ENCODE measurements at regions not wholly inside any gene's neighbourhood (a gene's known extent, or its start where the extent isn't known, plus 50 kb on each side); places are given as distances from the start of the nearest gene placed in this dataset. TPM values are rescaled to one million over a fixed set of nuclear protein-coding genes. Genes with fewer than 3 reads are reported as not detected.

DNA sequence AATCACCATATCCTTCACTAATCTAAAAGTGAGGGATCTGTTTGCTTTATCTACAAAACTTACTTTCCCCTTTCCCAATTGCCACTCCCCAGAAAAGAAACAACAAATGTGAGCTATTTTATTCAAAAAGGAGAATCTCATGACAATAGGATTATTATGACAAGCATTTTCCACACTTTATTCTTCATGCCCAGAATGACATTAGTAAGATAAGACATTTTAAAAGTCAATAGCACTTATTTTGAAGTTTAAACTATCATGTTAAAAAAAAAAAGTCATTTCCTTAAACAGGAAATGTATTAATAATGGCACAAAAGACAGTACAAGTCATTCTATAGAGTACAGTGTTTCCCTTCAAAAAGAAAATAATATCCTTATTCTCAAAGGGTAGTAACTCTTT, 58.8 kb upstream of the HNRNPA3 start:
- H3K23ac ChIP-seq (ENCODE audit: low read length): no peak overlapping the region
- DNase-seq: no peak
- no peaks in the 10 kb centered on the region for H3K36me3 ChIP-seq (ENCODE audit: control insufficient read depth, insufficient read depth, low read length)
- H3K18ac ChIP-seq (ENCODE audit: low read length): no peak overlapping the region
- no peak overlapping the region for H3K4me3 ChIP-seq (ENCODE audit: low read length)
- no peak overlapping the region for H4K8ac ChIP-seq (ENCODE audit: low read depth, low read length)
- no peak overlapping the region for H3K56ac ChIP-seq (ENCODE audit: low read length)
- H3K79me2 ChIP-seq (ENCODE audit: control insufficient read depth, insufficient read depth, low read length): no peaks in the 10 kb centered on the region
- H3K9ac ChIP-seq (ENCODE audit: low read length): no peak overlapping the region
- H3K4me2 ChIP-seq (ENCODE audit: low read length): no peak overlapping the region
- H3K27me3 ChIP-seq (ENCODE audit: insufficient read depth, low read length, poor library complexity): no peaks in the 10 kb centered on the region
- no peak overlapping the region for H4K5ac ChIP-seq (ENCODE audit: low read length)
- H2BK5ac ChIP-seq (ENCODE audit: low read length): no peak overlapping the region
- H3K27ac ChIP-seq (ENCODE audit: low read depth, low read length): no peak overlapping the region
- no peak overlapping the region for H2BK15ac ChIP-seq (replicated peaks; ENCODE audit: low read depth)
- no peaks in the 10 kb centered on the region for H3K79me1 ChIP-seq (ENCODE audit: low read length)
- H2BK120ac ChIP-seq (ENCODE audit: low read depth, low read length): no peak overlapping the region
- no peak overlapping the region for H3K4ac ChIP-seq (ENCODE audit: low read depth, low read length)
- H3K4me1 ChIP-seq (ENCODE audit: control insufficient read depth, low read depth, low read length): no peaks in the 10 kb centered on the region
- H2AK5ac ChIP-seq (ENCODE audit: low read length): no peak overlapping the region

DNA sequence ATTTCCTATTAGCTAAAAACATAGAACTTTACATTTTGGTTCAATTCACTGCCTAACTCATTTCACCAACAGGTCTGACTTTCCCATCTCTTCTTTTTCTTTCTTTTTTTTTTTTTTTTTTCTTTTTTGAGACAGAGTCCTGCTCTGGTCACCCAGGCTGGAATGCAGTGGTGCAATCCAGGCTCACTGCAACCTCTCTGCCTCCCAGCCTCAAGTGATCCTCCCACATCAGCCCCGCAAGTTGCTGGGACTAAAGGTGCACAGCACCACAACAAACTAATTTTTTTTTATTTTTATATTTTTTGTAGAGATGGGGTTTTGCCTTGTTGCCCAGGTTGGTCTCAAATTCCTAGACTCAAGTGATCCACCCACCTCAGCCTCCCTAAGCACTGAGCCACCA, 57.8 kb upstream of the HNRNPA3 start:
- WGBS (ENCODE audit: extremely low coverage, insufficient coverage, low lambda C conversion rate): no CpG with 5 or more reads among the region's 1 CpG
- H2BK120ac ChIP-seq (ENCODE audit: low read depth, low read length): no peak overlapping the region

DNA sequence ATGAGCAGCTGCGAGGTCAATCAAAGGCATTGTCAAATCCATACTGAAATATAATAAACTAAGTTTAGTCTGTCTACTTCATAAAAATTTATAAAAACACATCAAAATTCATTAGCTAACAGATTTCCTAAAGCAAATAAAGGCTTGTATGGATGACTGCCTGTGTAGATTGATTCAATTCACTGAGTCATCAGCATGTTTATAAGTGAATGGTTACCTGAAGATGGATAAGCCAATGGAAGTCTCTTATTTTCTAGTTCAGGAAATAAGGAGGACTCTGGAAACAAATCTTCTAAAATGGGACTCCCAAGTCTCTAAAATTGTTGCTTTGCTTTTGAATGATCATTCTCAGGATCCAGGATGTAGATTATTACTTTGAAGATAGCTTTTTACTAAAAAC, 57.0 kb upstream of the HNRNPA3 start:
- no peak overlapping the region for H4K8ac ChIP-seq (ENCODE audit: low read depth, low read length)
- no peaks in the 10 kb centered on the region for H3K27me3 ChIP-seq (ENCODE audit: insufficient read depth, low read length, poor library complexity)
- H2BK120ac ChIP-seq (ENCODE audit: low read depth, low read length): no peak overlapping the region
- no peak overlapping the region for H2BK5ac ChIP-seq (ENCODE audit: low read length)
- H2AK5ac ChIP-seq (ENCODE audit: low read length): no peak overlapping the region
- H3K36me3 ChIP-seq (ENCODE audit: control insufficient read depth, insufficient read depth, low read length): no peaks in the 10 kb centered on the region
- no peak for DNase-seq
- H3K4me2 ChIP-seq (ENCODE audit: low read length): no peak overlapping the region
- no peak overlapping the region for H3K9ac ChIP-seq (ENCODE audit: low read length)
- no peak overlapping the region for H3K4me3 ChIP-seq (ENCODE audit: low read length)
- no peak overlapping the region for H3K23ac ChIP-seq (ENCODE audit: low read length)
- no peaks in the 10 kb centered on the region for H3K4me1 ChIP-seq (ENCODE audit: control insufficient read depth, low read depth, low read length)
- WGBS (ENCODE audit: extremely low coverage, insufficient coverage, low lambda C conversion rate): no CpG with 5 or more reads among the region's 1 CpG
- no peak overlapping the region for H2BK15ac ChIP-seq (replicated peaks; ENCODE audit: low read depth)
- no peak overlapping the region for H3K27ac ChIP-seq (ENCODE audit: low read depth, low read length)
- no peak overlapping the region for H4K5ac ChIP-seq (ENCODE audit: low read length)
- H3K79me1 ChIP-seq (ENCODE audit: low read length): no peaks in the 10 kb centered on the region
- no peak overlapping the region for H3K56ac ChIP-seq (ENCODE audit: low read length)
- no peak overlapping the region for H3K18ac ChIP-seq (ENCODE audit: low read length)
- no peaks in the 10 kb centered on the region for H3K79me2 ChIP-seq (ENCODE audit: control insufficient read depth, insufficient read depth, low read length)
- H3K4ac ChIP-seq (ENCODE audit: low read depth, low read length): no peak overlapping the region

More for the DNA sequence above, 57.8 kb upstream of the HNRNPA3 start:
- H4K5ac ChIP-seq (ENCODE audit: low read length): no peak overlapping the region
- no peak overlapping the region for H3K56ac ChIP-seq (ENCODE audit: low read length)
- no peak overlapping the region for H3K4ac ChIP-seq (ENCODE audit: low read depth, low read length)
- no peaks in the 10 kb centered on the region for H3K36me3 ChIP-seq (ENCODE audit: control insufficient read depth, insufficient read depth, low read length)
- H3K79me2 ChIP-seq (ENCODE audit: control insufficient read depth, insufficient read depth, low read length): no peaks in the 10 kb centered on the region
- H3K4me2 ChIP-seq (ENCODE audit: low read length): no peak overlapping the region
- H4K8ac ChIP-seq (ENCODE audit: low read depth, low read length): no peak overlapping the region
- H3K79me1 ChIP-seq (ENCODE audit: low read length): no peaks in the 10 kb centered on the region
- H3K9ac ChIP-seq (ENCODE audit: low read length): no peak overlapping the region
- H3K27me3 ChIP-seq (ENCODE audit: insufficient read depth, low read length, poor library complexity): no peaks in the 10 kb centered on the region
- H3K18ac ChIP-seq (ENCODE audit: low read length): no peak overlapping the region
- H2BK5ac ChIP-seq (ENCODE audit: low read length): no peak overlapping the region
- no peak overlapping the region for H2AK5ac ChIP-seq (ENCODE audit: low read length)
- no peak overlapping the region for H3K4me3 ChIP-seq (ENCODE audit: low read length)
- H2BK15ac ChIP-seq (replicated peaks; ENCODE audit: low read depth): no peak overlapping the region
- no peak overlapping the region for H3K27ac ChIP-seq (ENCODE audit: low read depth, low read length)
- no peak overlapping the region for H3K23ac ChIP-seq (ENCODE audit: low read length)
- no peaks in the 10 kb centered on the region for H3K4me1 ChIP-seq (ENCODE audit: control insufficient read depth, low read depth, low read length)
- DNase-seq: no peak

DNA sequence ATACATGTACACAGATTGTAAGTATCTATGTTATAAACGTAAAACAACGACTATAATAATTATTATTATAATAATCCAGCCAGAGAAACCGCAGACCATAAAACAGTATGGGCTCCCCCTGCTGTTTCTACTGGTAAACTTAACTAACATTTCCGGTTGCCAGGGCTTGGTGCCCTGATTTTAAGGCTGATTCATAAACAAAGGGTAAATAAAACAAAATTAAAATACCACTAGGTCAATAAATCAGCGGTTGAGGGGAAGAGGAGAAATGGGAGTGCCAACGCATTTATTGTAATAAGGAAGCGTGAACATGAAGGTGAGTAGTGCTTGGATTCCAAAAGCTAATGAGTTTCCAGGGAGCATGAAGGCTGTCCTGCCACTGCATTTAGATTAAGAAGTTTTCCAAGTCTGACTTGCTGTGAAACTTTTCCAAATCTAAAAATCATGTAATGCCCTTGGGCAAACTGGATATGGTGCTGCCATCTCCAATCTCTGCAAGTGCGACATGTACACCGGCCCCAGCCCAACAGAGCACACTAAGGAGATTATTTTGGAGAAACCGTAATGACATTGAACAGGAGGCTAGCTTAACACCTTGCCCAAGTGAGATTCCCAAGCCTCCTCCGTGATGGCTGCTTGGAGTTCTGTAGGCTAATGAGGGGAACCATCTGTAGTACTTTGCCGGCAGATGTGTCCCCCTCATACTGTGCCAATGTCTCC, 50.7 kb upstream of the HNRNPA3 start:
- Histone ChIP-seq H3K4me1 (ENCODE audit: control insufficient read depth, low read depth, low read length) (peaks cover 6% of the 10 kb centered on the region), H3K4me3 (ENCODE audit: low read length) (no peak overlapping the region), H4K5ac (ENCODE audit: low read length) (no peak overlapping the region), H3K4ac (ENCODE audit: low read depth, low read length) (no peak overlapping the region), H2BK15ac (replicated peaks; ENCODE audit: low read depth) (no peak overlapping the region), H3K23ac (ENCODE audit: low read length) (no peak overlapping the region), H3K79me1 (ENCODE audit: low read length) (no peaks in the 10 kb centered on the region), H3K36me3 (ENCODE audit: control insufficient read depth, insufficient read depth, low read length) (no peaks in the 10 kb centered on the region), H3K56ac (ENCODE audit: low read length) (peak overlapping the region; percentile 4), H3K27ac (ENCODE audit: low read depth, low read length) (no peak overlapping the region), H2BK5ac (ENCODE audit: low read length) (no peak overlapping the region), H3K4me2 (ENCODE audit: low read length) (no peak overlapping the region), H3K18ac (ENCODE audit: low read length) (no peak overlapping the region), H3K79me2 (ENCODE audit: control insufficient read depth, insufficient read depth, low read length) (no peaks in the 10 kb centered on the region), H3K9ac (ENCODE audit: low read length) (no peak overlapping the region), H2AK5ac (ENCODE audit: low read length) (no peak overlapping the region), H2BK120ac (ENCODE audit: low read depth, low read length) (no peak overlapping the region), H3K27me3 (ENCODE audit: insufficient read depth, low read length, poor library complexity) (no peaks in the 10 kb centered on the region), H4K8ac (ENCODE audit: low read depth, low read length) (no peak overlapping the region)
- no CpG with 5 or more reads among the region's 12 CpGs for WGBS (ENCODE audit: extremely low coverage, insufficient coverage, low lambda C conversion rate)
- no peak for DNase-seq

Small RNA genes in the stretch of these regions (small RNA-seq; reads per million reads assigned to genes)
- gene RNA5SP112 (ENCODE audit: insufficient read depth) (not detected), gene RNU6-187P (ENCODE audit: insufficient read depth) (not detected), gene RNU6ATAC14P (ENCODE audit: insufficient read depth) (not detected)
